ENCODE measurements at regions not wholly inside any gene's neighbourhood (a gene's known extent, or its start where the extent isn't known, plus 50 kb on each side); places are given as distances from the start of the nearest gene placed in this dataset.

DNA sequence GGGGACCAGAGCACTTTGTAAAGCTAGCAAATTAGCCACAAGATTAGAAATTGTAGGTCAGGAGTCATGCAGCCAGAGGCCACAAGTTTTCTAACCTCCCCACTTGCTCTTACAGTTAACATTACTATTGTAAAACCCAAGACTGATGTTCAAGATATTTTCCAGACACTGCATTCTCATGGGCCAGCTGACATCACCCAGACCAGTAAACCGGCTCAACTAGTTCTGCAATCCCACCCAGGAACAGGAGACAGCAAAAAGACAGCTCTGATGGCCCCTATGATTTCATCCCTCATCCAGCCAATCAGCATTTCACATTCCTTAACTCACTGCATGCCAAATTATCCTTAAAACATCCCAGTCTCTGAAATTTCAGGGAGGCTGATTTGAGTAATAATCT lies 178.5 kb downstream of the PRR20E start:
- Histone ChIP-seq H2AFZ (no peak overlapping the region), H3K9me2 (ENCODE audit: insufficient read depth) (no peaks in the 10 kb centered on the region; the same call in 1 of the 2 replicates), H3K4me3 (no peak overlapping the region), H3K4me1 (ENCODE audit: insufficient read depth) (no peaks in the 10 kb centered on the region), H4K20me1 (replicated peaks; ENCODE audit: insufficient read depth) (no peaks in the 10 kb centered on the region), H3K79me2 (replicated peaks; ENCODE audit: insufficient read depth) (no peaks in the 10 kb centered on the region), H3K27me3 (ENCODE audit: insufficient read depth) (no peaks in the 10 kb centered on the region), H3F3A (replicated peaks; ENCODE audit: low read depth) (no peaks in the 10 kb centered on the region), H3K27ac (ENCODE audit: low read depth) (no peak overlapping the region), H3K4me2 (no peak overlapping the region), H3K36me3 (ENCODE audit: insufficient read depth) (no peaks in the 10 kb centered on the region)
- Mint-ChIP-seq H3K4me1 (peaks cover 3% of the 10 kb centered on the region; the same call in 1 of the 3 replicates), H3K9me3 (no peaks in the 10 kb centered on the region), H3K27me3 (ENCODE audit: insufficient read depth, low read depth, poor library complexity) (no peaks in the 10 kb centered on the region), H3K4me3 (no peak overlapping the region), H3K36me3 (ENCODE audit: low read depth) (no peaks in the 10 kb centered on the region; the same call in 2 of the 3 replicates), H3K27ac (no peak overlapping the region)
- no peak for TF ChIP-seq EZH2 (IDR thresholded peaks at IDR 0.05; ENCODE audit: low read depth, unreplicated experiment)
- TF ChIP-seq, protein P1, sequence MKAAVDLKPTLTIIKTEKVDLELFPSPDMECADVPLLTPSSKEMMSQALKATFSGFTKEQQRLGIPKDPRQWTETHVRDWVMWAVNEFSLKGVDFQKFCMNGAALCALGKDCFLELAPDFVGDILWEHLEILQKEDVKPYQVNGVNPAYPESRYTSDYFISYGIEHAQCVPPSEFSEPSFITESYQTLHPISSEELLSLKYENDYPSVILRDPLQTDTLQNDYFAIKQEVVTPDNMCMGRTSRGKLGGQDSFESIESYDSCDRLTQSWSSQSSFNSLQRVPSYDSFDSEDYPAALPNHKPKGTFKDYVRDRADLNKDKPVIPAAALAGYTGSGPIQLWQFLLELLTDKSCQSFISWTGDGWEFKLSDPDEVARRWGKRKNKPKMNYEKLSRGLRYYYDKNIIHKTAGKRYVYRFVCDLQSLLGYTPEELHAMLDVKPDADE (IDR thresholded peaks at IDR 0.05) = no peak
- TF ChIP-seq, protein P2, sequence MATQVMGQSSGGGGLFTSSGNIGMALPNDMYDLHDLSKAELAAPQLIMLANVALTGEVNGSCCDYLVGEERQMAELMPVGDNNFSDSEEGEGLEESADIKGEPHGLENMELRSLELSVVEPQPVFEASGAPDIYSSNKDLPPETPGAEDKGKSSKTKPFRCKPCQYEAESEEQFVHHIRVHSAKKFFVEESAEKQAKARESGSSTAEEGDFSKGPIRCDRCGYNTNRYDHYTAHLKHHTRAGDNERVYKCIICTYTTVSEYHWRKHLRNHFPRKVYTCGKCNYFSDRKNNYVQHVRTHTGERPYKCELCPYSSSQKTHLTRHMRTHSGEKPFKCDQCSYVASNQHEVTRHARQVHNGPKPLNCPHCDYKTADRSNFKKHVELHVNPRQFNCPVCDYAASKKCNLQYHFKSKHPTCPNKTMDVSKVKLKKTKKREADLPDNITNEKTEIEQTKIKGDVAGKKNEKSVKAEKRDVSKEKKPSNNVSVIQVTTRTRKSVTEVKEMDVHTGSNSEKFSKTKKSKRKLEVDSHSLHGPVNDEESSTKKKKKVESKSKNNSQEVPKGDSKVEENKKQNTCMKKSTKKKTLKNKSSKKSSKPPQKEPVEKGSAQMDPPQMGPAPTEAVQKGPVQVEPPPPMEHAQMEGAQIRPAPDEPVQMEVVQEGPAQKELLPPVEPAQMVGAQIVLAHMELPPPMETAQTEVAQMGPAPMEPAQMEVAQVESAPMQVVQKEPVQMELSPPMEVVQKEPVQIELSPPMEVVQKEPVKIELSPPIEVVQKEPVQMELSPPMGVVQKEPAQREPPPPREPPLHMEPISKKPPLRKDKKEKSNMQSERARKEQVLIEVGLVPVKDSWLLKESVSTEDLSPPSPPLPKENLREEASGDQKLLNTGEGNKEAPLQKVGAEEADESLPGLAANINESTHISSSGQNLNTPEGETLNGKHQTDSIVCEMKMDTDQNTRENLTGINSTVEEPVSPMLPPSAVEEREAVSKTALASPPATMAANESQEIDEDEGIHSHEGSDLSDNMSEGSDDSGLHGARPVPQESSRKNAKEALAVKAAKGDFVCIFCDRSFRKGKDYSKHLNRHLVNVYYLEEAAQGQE (IDR thresholded peaks at IDR 0.05; ENCODE audit: unreplicated experiment) = no peak
- TF ChIP-seq STAT1 (IDR thresholded peaks at IDR 0.05; ENCODE audit: unreplicated experiment) = no peak
- TF ChIP-seq EZH2phosphoT487 (IDR thresholded peaks at IDR 0.05; ENCODE audit: unreplicated experiment) = no peak
- TF ChIP-seq, protein P3, sequence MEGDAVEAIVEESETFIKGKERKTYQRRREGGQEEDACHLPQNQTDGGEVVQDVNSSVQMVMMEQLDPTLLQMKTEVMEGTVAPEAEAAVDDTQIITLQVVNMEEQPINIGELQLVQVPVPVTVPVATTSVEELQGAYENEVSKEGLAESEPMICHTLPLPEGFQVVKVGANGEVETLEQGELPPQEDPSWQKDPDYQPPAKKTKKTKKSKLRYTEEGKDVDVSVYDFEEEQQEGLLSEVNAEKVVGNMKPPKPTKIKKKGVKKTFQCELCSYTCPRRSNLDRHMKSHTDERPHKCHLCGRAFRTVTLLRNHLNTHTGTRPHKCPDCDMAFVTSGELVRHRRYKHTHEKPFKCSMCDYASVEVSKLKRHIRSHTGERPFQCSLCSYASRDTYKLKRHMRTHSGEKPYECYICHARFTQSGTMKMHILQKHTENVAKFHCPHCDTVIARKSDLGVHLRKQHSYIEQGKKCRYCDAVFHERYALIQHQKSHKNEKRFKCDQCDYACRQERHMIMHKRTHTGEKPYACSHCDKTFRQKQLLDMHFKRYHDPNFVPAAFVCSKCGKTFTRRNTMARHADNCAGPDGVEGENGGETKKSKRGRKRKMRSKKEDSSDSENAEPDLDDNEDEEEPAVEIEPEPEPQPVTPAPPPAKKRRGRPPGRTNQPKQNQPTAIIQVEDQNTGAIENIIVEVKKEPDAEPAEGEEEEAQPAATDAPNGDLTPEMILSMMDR (conservative IDR thresholded peaks at IDR 0.05; ENCODE audit: low read depth in 2 of 2) = no peak
- no peak for TF ChIP-seq JUNB (IDR thresholded peaks at IDR 0.05; ENCODE audit: unreplicated experiment)
- no peak for TF ChIP-seq POLR2AphosphoS5 (IDR thresholded peaks at IDR 0.05; ENCODE audit: low read depth)
- TF ChIP-seq, protein P4, sequence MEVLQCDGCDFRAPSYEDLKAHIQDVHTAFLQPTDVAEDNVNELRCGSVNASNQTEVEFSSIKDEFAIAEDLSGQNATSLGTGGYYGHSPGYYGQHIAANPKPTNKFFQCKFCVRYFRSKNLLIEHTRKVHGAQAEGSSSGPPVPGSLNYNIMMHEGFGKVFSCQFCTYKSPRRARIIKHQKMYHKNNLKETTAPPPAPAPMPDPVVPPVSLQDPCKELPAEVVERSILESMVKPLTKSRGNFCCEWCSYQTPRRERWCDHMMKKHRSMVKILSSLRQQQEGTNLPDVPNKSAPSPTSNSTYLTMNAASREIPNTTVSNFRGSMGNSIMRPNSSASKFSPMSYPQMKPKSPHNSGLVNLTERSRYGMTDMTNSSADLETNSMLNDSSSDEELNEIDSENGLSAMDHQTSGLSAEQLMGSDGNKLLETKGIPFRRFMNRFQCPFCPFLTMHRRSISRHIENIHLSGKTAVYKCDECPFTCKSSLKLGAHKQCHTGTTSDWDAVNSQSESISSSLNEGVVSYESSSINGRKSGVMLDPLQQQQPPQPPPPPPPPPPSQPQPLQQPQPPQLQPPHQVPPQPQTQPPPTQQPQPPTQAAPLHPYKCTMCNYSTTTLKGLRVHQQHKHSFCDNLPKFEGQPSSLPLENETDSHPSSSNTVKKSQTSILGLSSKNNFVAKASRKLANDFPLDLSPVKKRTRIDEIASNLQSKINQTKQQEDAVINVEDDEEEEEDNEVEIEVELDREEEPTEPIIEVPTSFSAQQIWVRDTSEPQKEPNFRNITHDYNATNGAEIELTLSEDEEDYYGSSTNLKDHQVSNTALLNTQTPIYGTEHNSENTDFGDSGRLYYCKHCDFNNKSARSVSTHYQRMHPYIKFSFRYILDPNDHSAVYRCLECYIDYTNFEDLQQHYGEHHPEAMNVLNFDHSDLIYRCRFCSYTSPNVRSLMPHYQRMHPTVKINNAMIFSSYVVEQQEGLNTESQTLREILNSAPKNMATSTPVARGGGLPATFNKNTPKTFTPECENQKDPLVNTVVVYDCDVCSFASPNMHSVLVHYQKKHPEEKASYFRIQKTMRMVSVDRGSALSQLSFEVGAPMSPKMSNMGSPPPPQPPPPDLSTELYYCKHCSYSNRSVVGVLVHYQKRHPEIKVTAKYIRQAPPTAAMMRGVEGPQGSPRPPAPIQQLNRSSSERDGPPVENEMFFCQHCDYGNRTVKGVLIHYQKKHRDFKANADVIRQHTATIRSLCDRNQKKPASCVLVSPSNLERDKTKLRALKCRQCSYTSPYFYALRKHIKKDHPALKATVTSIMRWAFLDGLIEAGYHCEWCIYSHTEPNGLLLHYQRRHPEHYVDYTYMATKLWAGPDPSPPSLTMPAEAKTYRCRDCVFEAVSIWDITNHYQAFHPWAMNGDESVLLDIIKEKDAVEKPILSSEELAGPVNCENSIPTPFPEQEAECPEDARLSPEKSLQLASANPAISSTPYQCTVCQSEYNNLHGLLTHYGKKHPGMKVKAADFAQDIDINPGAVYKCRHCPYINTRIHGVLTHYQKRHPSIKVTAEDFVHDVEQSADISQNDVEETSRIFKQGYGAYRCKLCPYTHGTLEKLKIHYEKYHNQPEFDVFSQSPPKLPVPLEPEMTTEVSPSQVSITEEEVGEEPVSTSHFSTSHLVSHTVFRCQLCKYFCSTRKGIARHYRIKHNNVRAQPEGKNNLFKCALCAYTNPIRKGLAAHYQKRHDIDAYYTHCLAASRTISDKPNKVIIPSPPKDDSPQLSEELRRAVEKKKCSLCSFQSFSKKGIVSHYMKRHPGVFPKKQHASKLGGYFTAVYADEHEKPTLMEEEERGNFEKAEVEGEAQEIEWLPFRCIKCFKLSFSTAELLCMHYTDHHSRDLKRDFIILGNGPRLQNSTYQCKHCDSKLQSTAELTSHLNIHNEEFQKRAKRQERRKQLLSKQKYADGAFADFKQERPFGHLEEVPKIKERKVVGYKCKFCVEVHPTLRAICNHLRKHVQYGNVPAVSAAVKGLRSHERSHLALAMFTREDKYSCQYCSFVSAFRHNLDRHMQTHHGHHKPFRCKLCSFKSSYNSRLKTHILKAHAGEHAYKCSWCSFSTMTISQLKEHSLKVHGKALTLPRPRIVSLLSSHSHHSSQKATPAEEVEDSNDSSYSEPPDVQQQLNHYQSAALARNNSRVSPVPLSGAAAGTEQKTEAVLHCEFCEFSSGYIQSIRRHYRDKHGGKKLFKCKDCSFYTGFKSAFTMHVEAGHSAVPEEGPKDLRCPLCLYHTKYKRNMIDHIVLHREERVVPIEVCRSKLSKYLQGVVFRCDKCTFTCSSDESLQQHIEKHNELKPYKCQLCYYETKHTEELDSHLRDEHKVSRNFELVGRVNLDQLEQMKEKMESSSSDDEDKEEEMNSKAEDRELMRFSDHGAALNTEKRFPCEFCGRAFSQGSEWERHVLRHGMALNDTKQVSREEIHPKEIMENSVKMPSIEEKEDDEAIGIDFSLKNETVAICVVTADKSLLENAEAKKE (CRISPR knock-in tag; IDR thresholded peaks at IDR 0.05) = no peak
- TF ChIP-seq ZNF331 (CRISPR knock-in tag; IDR thresholded peaks at IDR 0.05; ENCODE audit: low read depth) = no peak
- TF ChIP-seq NANOG (IDR thresholded peaks at IDR 0.05; ENCODE audit: borderline replicate concordance) = no peak
- no peak for TF ChIP-seq CREB1 (CRISPR knock-in tag; IDR thresholded peaks at IDR 0.05; ENCODE audit: low read depth)
- ATAC-seq (no peak), DNase-seq (ENCODE audit: low spot score) (no peak)

Data from GM23338 (cell line).